Activated T-cell treated with anti-CD3 and anti-CD28 coated beads for 24 hours (primary cell): ENCODE measurements at regions not wholly inside any gene's neighbourhood (a gene's known extent, or its start where the extent isn't known, plus 50 kb on each side); places are given as distances from the start of the nearest gene placed in this dataset.

Source experiments
- DNase-seq: peaks from one replicate; pipeline ENCODE4 v3.0.0-alpha.2; 2020; ENCODE audit warnings: low read depth

DNA sequence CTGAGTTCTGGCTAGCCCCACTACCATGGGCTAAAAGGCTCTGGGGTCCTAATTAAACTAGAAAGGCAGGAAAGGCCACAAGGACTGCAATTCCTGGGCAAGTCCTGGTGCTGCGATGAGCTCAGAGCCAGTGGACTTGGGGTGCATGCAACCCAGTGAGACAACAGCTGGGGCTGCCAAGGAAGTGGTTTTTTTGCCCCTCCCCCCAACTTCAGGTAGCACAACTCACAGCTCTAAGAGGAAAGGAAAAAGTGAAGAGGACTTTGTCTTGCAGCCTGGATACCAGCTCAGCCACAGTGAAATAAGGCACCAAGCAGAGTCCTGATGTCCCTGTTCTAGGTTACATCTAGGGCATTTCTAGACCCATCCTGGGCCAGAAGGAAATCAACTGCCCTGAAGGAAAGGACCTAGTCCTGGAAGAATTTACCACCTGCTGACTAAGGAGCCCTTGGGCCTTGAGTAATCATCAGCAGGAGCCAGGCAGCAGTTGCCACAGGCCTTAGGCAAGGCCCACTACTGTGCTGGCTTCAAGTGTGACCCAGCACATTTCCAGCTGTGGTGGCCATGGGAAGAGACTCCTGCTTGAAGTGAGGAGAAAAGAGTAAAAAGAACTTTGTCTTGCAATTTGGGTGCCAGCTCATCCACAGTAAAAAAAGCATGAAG is 358.4 kb downstream of the BTBD3 start:
- DNase-seq, result no peak

DNA sequence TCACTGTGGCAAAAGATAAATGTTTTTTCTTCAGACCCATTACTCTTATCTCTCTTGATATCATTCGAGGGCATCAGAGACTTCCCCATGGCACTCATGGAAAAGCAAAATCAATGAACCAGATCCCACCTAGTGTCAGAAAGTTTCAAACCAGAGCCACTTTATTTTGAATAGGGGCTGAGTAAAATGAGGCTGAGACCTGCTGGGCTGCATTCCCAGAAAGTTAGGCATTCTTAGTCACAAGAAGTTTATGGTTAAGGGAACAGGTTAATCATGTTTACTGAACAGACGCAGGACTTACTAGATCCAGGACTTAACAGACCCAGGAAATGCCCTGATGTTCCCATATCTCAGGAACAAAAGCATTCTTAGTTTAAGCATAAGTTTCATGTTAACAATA is 369.9 kb downstream of the BTBD3 start:
- no peak for DNase-seq

DNA sequence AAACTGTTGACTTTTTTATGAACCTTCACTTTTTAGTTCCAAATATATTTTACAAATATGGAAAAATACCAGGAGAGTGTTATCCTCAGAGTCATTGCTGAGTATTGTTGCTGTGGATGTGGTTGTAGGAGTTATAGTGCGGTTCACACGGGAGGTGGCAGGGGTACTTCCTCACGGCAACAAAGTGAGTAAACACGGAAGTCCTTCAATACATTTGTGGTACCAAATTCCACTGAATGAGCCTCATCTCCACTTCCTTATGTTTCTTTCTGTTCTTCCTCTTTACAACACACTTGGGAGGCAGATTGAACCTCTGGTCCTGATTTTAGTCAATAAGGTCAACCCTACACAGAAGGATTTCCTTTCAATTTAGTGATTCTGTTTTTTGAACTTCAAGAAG is 371.8 kb downstream of the BTBD3 start:
- DNase-seq, result no peak

DNA sequence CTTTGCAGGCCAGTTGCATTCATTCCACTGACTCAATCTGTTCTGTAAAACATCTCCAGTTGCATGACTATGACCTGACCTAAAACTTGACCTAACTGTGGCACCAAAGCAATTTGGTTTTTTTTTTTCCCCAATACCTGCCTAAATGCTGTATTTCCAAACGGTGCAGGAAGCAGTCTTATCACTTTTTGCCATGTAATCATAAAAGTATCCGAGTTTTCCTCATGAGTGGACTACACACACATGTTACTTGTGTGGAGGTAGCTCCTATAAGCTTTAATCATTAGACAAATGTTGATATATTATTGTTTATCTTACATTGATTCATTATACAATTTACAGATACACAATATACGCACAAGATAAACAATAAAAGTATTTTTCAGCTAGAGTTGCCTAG is 373.7 kb downstream of the BTBD3 start:
- no peak for DNase-seq

DNA sequence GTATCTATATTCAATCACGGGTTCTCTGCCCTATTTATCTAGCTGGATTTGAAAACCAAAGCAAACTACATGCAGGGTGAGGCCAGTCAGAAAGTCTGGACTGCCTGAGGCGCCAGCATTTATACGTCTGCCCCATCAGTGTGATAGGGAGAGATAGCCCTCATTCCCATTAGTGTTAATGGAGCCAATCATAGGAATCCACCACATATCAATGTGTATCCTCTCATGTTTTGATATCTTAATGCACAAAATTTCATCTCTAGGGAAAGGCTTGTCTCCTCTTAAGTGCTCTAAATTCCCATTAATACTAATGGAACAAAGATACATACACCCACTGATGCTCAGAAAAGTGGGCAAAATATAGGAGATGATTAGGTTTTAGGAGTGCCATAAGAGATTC is 376.2 kb downstream of the BTBD3 start:
- DNase-seq, result no peak

DNA sequence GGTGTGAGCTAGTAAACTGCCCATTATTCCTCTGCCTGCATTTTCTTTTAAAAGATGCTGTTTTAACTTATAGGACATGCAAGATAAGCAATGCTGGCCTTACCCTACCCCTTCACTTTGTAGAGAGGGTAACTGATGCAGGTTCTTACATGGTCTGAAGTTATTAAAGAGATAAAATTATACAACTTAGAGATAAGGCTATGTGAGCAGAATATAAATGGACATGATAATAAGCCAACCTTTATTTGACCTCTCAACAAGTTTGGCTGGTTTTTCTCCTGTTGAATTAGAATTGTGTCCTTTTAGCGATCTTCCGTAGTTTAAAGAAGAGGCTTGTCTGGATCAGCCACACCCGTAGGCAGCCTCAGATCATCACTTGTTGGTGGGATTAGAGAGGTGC is 377.0 kb downstream of the BTBD3 start:
- no peak for DNase-seq

DNA sequence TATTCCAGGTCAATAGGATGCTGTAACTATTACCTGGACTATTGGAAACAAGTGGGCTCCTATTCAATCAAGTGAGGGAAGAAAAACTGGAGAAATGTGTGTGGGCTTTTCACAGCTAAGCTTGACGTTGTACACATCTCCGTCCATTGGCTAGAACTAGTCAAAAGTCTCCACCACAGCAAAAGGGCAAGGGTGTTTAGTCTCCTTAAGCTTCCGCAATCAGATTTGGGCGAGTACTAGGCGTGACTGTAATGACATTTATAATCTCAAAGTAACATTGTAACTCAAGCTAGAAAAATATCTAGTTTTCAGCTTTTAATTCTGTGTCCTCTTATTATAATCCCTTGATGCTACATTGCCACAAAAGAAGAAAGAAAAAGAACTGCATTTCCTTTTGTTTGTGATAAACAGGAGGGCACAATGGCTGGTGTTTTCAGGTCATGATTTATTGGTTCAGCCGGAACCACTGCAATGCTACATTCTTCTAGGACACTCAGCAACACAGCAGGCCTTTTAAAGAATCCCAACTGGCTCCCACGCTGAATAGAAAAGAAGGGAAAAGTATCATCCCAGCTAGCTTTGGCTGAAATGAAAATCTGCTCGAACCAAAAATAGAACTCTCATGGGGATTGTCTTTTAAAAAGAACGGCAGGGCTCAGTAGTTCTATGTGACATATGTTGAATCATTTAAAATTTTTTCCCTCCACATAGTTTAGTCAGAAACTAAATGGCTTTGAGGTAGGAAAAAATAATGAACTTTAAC is 387.7 kb downstream of the BTBD3 start:
- no peak for DNase-seq

DNA sequence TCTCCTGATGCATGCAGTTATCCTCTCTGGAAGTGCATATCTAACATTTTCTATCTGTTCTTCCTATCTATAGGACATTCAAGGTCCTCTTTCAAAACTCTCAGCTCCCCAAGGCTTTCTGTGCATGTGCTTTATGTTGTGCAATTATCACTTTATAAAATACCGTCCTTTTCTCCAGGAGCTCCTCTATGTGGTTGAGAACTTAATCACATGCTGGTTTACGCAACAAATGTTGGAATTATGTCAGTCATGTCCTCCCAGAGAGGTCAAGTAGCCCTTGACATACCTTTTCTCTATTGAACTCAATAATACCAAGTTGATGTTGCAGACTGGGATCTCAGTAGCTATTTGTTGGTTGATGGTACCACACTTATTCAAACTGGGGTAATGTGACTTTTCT is 388.4 kb downstream of the BTBD3 start:
- DNase-seq, result no peak

DNA sequence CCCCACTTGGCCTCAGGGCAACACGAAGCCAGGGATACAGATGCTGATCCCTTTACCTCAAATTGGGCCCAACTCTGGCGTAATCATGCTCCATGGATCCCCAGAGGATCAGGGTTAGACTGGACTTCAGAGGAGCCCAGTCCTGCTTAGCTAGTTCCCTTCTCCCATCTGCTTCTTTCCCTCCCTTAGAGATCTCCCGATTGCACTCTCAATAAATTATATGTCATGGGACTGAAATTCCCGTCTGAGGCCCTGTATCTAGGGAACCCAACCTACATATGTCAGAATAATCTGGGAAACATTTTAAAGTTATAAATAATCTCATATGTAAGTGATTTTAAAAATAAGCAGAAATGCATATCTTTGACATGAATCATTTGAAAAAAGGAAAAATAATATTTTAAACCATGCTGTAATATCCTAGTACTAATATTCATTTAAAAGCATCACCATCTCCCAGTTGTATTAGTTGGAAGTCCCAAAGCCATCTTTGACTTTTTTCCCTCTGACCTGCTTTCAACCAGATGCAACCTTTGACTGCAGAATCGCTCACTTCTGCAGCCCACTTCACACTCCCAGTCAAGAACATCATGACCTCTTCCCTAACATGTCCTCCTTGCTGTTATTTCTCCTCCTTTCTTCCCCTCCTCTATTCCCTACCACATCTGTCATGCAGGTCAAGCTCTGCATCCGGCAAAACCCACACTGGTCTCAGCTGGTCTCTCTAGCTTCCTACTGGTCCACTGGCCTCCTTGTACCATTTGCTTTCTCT is 393.6 kb downstream of the BTBD3 start:
- no peak for DNase-seq

DNA sequence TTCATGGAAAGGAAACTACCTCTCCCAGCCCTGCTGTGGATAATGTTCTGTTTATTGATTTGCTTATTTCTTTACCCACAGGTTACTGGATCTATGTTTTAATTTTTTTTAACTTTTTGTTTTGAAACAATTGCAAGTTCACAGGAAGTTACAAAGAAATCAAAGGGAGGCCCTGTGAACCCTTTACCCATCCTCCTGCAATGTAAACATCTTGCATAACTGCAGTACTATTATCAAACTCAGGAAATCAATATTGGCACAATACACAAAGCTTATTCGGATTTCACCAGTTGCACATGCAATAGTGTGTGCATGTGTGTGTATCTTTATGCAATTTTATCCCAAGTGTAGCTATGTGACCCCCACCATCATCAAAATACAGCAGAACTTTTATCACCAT is 398.0 kb downstream of the BTBD3 start:
- DNase-seq, result no peak

DNA sequence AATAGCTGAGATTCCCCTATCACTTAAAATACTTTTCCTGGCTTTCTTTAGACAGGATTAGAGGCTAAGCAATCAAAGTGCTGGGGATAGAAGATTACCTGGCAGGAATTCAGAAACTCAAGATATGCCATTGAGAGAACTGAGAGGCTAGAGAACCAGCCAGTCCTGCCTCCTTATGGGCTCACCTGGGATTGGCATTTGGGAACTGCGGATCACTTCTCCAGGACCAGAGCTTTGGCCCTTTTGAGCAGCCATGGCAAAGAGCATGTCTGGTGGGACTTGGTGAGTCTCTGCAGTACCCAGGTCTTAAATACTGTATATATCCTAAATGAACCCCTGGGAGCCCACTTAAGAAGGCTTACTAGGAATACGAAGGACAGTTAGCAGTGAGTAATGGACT is 399.1 kb downstream of the BTBD3 start:
- DNase-seq, result no peak

DNA sequence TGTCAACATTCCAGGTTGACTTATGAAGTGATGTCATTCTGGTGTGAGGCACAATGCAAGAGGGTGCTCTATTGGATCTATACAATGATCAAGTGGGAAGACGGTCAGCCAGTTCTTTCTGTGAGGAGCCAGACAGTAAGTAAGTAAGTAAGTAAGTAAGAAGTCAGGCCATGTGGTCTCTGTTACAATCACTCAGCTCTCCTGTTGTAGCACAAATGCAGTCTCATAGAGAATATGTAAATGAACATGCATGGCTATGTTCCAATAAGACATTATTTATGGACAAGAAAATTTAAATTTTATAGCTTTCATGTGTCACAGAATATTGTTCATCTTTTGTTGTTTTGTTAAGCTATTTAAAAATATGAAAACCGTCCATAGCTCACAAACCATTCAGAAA is 399.7 kb downstream of the BTBD3 start:
- DNase-seq, result no peak

DNA sequence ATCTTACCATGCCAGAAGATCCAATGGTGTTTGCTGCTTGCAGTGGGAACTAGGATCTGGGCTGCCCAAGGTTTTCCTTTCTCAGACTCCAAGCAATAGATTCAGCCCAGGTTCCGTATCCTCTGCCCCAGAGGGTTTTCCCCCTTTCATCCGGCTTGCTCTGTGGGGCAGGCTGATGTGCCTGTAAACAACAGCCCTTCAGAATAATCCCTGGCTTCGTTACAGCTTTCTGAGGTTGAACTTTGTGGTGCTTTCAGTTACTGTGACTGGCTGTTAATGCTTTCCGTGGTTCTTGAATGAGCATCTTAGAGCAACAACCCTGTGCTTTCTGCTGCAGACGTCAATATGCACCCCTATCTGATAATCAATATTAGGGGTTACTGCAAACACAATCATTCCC is 400.4 kb downstream of the BTBD3 start:
- DNase-seq, result no peak

DNA sequence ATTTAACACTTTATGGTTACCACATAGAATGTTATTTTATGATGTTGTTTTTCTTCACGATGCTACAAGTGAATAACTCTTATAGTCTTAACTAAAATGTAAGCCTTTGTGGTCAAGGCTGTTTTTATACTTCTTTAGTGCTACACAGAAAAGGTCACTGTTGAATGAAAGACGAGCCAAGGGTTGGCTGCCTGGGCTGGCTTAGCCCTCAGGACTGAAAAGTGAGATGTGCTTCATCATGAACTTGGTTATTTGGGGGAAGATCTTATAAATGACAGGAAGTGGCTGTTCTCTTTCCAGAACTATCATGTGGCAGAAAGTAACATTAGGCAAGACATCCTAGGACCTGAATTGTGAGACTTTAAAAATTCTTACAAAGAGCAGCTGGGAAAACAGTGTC is 404.0 kb downstream of the BTBD3 start:
- DNase-seq, result no peak

DNA sequence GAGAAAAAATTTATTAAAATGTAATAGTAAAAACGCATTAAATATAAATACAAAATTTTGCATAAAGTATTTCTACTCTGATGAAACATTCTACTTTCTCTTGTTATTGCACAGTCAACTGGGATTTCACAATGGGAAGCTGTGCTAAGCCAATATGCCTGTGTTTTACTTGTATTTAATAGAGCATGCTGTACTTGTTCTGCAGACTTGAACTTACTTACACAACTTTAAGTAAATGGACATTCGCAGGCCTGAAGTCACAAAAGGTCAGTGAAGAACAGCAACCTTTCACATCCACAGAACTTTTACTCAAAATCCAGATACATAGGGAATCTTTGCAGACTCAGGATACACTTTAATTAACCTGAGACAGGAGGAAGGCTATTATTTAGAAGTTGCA is 409.5 kb downstream of the BTBD3 start:
- DNase-seq, result no peak

DNA sequence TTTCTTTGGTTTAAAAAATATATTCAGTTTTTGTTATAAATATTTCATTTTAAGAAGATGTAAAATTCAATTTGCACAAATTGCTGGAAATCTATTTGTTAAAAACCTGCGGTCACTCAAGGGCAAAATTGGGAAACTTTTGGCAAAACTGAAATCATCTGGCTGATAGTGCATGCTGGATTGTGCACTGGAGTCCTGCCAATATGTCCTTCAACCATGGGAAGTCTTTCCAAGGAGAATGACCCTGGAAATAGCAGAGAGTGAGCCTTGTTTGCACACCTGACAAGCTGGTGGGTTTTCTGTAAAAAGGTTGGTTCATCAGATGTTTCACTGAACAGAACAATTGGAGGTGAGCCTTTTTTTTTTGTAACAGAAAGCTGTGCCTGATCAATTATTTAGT is 413.5 kb downstream of the BTBD3 start:
- no peak for DNase-seq

DNA sequence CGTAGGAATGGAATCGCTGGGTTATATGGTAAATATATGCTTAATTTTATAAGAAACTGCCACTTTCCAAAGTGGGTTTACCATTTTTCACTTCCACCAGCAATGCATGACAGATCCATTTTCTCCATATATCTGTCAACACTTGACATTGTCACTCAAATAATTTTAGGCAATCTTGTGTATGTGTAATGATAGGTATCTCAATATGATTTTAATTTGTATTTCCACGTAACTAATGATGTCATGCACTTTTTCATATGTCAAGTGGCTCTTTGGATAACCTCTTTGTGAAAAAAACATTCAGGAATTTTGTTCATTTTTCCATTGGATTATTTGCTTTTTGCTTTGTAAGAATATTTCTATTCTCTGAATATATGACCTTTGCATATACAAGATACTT is 419.9 kb downstream of the BTBD3 start:
- DNase-seq, result no peak

DNA sequence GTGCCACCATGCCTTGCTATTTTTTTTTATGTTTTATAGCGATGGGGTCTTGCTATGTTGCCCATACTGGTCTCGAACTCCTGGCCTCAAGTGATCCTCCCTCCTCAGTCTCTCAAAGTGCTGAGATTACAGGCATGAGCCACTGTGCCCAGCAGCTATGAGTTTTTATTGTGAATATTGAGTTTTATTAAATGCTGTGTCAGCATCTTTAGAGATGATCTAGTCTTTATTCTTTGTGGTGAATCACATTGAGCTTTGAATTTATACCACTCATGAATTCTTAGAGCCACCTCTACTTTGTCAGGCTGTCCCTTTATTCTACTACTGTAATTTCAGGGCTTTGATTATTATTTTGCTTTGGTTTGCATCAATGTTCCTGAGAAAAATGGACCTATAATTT is 428.3 kb downstream of the BTBD3 start:
- DNase-seq, result no peak

DNA sequence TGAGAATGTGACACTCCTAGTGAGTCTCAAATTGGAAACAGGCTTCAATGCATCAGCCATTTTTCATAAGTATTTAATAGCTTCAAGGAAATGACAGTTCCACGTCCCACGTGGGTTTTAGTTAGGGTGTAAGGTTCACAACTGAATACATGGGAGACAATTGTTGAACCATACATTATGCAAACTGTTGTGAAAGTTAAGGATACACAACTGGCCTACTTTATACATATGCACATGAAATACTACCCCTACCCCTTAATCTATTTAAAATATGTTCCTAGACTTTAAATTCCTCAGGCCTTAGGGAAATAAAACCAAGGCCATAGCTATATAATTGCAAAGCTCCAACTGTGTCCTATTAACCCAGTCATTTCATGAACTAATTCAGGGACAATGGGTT is 436.1 kb downstream of the BTBD3 start:
- DNase-seq, result no peak

DNA sequence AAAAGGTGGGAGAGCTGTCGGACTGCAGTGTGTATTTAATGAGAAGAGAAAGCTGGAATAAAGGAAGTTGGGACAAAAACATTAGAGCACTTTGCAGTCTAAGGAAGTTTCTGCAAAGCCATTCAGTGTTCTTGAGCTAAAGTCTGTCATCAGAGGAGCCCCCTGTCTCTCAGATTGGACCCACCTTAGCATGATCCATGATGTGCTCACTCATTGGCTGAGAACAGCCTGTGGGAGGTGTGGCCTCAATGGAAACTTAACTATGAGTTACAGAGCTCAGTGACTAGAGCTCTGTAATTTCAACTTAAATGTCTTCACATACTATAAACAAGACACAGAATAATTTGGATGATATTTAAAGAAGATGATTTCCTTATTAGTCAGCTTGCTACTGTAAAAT is 437.0 kb downstream of the BTBD3 start:
- DNase-seq, result no peak

DNA sequence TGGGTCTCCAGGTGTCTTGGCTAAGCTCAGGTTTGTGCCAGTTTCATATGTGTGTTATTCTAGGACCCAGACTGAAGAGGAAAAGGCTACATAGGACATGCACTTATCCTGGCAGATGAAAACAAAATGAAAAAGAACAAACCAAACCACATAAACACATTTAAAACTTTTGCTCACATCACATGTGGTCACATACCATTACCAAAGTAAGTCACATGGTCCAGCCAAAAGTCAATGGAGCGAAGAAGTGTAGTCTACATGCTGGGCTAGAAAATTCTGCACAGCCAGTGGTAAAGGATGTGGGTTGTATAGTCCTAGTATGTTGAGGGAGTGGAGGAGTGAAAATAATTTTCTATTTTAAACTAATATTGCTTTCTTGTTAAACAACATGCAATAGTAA is 437.5 kb downstream of the BTBD3 start:
- no peak for DNase-seq

DNA sequence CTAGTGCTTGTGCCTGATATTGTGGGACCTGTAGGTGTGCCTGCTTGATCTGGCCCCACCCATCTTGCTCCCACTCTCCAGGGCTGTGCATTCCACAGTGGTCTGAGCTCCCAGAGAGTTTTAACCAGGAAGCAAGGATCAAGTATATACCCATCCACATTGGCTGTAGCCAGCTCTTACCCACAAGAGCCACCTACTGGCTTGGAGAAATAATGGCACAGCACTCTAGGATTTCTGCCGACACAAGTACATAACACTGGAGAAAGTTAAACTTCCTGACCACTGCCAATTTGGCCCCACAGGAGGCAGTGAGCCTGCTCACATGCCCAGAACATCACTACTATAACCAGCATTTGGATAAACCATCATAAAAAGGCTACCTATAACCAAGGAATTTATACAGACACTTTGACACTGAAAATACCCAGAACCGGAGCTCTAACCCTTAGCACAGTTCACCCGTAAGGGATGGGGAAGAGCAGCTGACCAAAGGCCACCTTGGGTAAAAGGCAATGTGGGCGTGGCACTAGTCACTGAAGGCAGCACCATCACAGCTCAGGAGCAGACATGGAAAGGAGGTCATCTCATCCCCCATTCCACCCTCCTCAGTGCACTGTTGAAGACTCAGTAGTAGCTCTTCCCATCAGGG is 440.4 kb downstream of the BTBD3 start:
- no peak for DNase-seq

DNA sequence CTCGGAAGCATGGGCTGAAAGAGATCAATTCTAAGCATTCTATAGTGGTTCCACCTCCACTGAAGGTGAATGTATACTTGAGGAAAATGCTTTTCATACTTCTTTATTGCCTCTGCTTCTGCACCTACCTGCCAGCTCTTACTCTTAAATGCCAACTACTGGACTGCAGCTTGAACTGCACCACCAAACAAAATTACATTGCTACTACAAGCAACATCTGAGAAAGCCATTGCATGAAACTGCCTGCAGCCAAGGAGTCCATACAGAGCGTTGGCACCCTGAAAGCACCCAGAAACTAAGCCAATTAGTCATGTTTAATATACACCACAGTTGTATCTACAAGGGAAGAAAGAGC is 440.9 kb downstream of the BTBD3 start:
- no peak for DNase-seq
